H9 (cell line): ENCODE measurements at regions not wholly inside any gene's neighbourhood (a gene's known extent, or its start where the extent isn't known, plus 50 kb on each side); places are given as distances from the start of the nearest gene placed in this dataset.

Experiments
- DNase-seq: peaks from one replicate; pipeline ENCODE4 v3.0.0-alpha.2; 2017
- H2AFZ ChIP-seq: one replicate; pipeline ENCODE4 v1.6.1; 2013; ENCODE audit warnings: mild to moderate bottlenecking, low read length, control low read depth, moderate library complexity
- H2AK5ac ChIP-seq: 2 replicates; pipeline ENCODE4 v1.6.1; 2013; ENCODE audit warnings: low read length, control low read depth, mixed read lengths; ENCODE audit not compliant: insufficient read length
- H2BK120ac ChIP-seq: one replicate; pipeline ENCODE4 v1.6.1; 2013; ENCODE audit warnings: low read depth, mild to moderate bottlenecking, low read length, control low read depth, inconsistent platforms; ENCODE audit not compliant: poor library complexity, severe bottlenecking
- H2BK12ac ChIP-seq: 2 replicates; pipeline ENCODE4 v1.6.1; 2013; ENCODE audit warnings: low read length, control low read depth, mixed read lengths, low read depth; ENCODE audit not compliant: insufficient read length
- H2BK15ac ChIP-seq: 2 replicates; pipeline ENCODE4 v1.6.1; 2013; ENCODE audit warnings: low read depth, low read length, control low read depth
- H2BK20ac ChIP-seq: one replicate; pipeline ENCODE4 v1.6.1; 2013; ENCODE audit warnings: low read depth, mild to moderate bottlenecking, low read length, control low read depth, inconsistent platforms; ENCODE audit not compliant: poor library complexity, severe bottlenecking
- H2BK5ac ChIP-seq: 2 replicates; pipeline ENCODE4 v1.6.1; 2013; ENCODE audit warnings: low read length, control low read depth, mixed read lengths; ENCODE audit not compliant: insufficient read length
- H3K14ac ChIP-seq: 2 replicates; pipeline ENCODE4 v1.6.1; 2013; ENCODE audit warnings: low read length, control low read depth; ENCODE audit not compliant: insufficient read depth
- H3K18ac ChIP-seq: 2 replicates; pipeline ENCODE4 v1.6.1; 2013; ENCODE audit warnings: low read depth, mild to moderate bottlenecking, mixed read lengths, low read length, control low read depth; ENCODE audit not compliant: insufficient read length
- H3K23ac ChIP-seq: 2 replicates; pipeline ENCODE4 v1.6.1; 2013; ENCODE audit warnings: low read length, control low read depth, mixed read lengths, low read depth; ENCODE audit not compliant: insufficient read length
- H3K23me2 ChIP-seq: 2 replicates; pipeline ENCODE4 v1.6.1; 2013; ENCODE audit warnings: low read depth, mild to moderate bottlenecking, mixed read lengths, low read length, control low read depth; ENCODE audit not compliant: insufficient read length, poor library complexity, severe bottlenecking
- H3K27ac ChIP-seq: 2 replicates; pipeline ENCODE4 v1.5.1; 2013; ENCODE audit warnings: low read length, control low read depth, mixed read lengths, low read depth; ENCODE audit not compliant: insufficient read length
- H3K27me3 ChIP-seq: 2 replicates; pipeline ENCODE4 v1.6.1; 2013; ENCODE audit warnings: low read length, control low read depth, inconsistent platforms; ENCODE audit not compliant: insufficient read depth
- H3K4ac ChIP-seq: 2 replicates; pipeline ENCODE4 v1.6.1; 2013; ENCODE audit warnings: low read depth, mild to moderate bottlenecking, control low read depth, inconsistent platforms, low read length, moderate library complexity
- H3K4me1 ChIP-seq: 2 replicates; pipeline ENCODE4 v1.6.1; 2013; ENCODE audit warnings: low read length, control low read depth, inconsistent platforms; ENCODE audit not compliant: insufficient read depth
- H3K4me2 ChIP-seq: 2 replicates; pipeline ENCODE4 v1.6.1; 2013; ENCODE audit warnings: low read length, control low read depth, mixed read lengths; ENCODE audit not compliant: insufficient read length, insufficient read depth
- H3K56ac ChIP-seq: 2 replicates; pipeline ENCODE4 v1.6.1; 2013; ENCODE audit warnings: low read depth, mild to moderate bottlenecking, mixed read lengths, low read length, control low read depth; ENCODE audit not compliant: insufficient read length
- H3K79me1 ChIP-seq: 2 replicates; pipeline ENCODE4 v1.6.1; 2013; ENCODE audit warnings: low read depth, mild to moderate bottlenecking, moderate library complexity, low read length, control low read depth, inconsistent platforms; ENCODE audit not compliant: insufficient read depth, poor library complexity, severe bottlenecking
- H3K79me2 ChIP-seq: 2 replicates; pipeline ENCODE4 v1.6.1; 2013; ENCODE audit warnings: low read length, control low read depth, inconsistent platforms; ENCODE audit not compliant: insufficient read depth
- H3K9ac ChIP-seq: 2 replicates; pipeline ENCODE4 v1.6.1; 2013; ENCODE audit warnings: low read length, control low read depth, mixed read lengths; ENCODE audit not compliant: insufficient read length; ENCODE audit errors: extremely low read depth
- H3K9me3 ChIP-seq: one replicate; pipeline ENCODE4 v1.6.1; 2013; ENCODE audit warnings: low read depth, low read length, inconsistent platforms; ENCODE audit not compliant: control insufficient read depth
- H3T11ph ChIP-seq: one replicate; pipeline ENCODE4 v1.6.1; 2013; ENCODE audit warnings: mild to moderate bottlenecking, low read length, control low read depth, inconsistent platforms
- H4K20me1 ChIP-seq: one replicate; pipeline ENCODE4 v1.6.1; 2013; ENCODE audit not compliant: control insufficient read depth, insufficient read length, insufficient read depth
- H4K5ac ChIP-seq: 2 replicates; pipeline ENCODE4 v1.6.1; 2013; ENCODE audit warnings: low read depth, mild to moderate bottlenecking, mixed read lengths, low read length, control low read depth; ENCODE audit not compliant: insufficient read length
- H4K8ac ChIP-seq: replicated peaks from 2 replicates; pipeline ENCODE4 v1.6.1; 2013; ENCODE audit warnings: low read length, control low read depth, mixed read lengths, low read depth; ENCODE audit not compliant: insufficient read length
- H4K91ac ChIP-seq: 2 replicates; pipeline ENCODE4 v1.6.1; 2013; ENCODE audit warnings: low read depth, mild to moderate bottlenecking, moderate library complexity, mixed read lengths, low read length, control low read depth; ENCODE audit not compliant: insufficient read length
- H3K27ac Mint-ChIP-seq, 3 experiments: 2 replicates in 2 of 3; 3 replicates in 1 of 3; pipeline ENCODE4 v1.8.0; 2020 to 2021; ENCODE audit warnings: mixed read lengths in 3 of 3, mild to moderate bottlenecking in 1 of 3, moderate library complexity in 1 of 3
- H3K27me3 Mint-ChIP-seq: 2 replicates; pipeline ENCODE4 v1.8.0; 2021; ENCODE audit warnings: low read depth, mild to moderate bottlenecking, moderate library complexity, mixed read lengths
- H3K36me3 Mint-ChIP-seq, 3 experiments: 2 replicates in 2 of 3; 3 replicates in 1 of 3; pipeline ENCODE4 v1.8.0; 2020 to 2021; ENCODE audit warnings: low read depth in 3 of 3, mixed read lengths in 3 of 3; ENCODE audit not compliant: insufficient read depth in 1 of 3
- H3K4me1 Mint-ChIP-seq, 2 experiments: 2 replicates each; pipeline ENCODE4 v1.8.0; 2020; ENCODE audit warnings: mixed read lengths in 2 of 2
- H3K4me3 Mint-ChIP-seq, 2 experiments: 2 replicates in 1 of 2; 3 replicates in 1 of 2; pipeline ENCODE4 v1.8.0; 2020 to 2021; ENCODE audit warnings: mild to moderate bottlenecking in 2 of 2, mixed read lengths in 2 of 2, moderate library complexity in 1 of 2
- H3K9me3 Mint-ChIP-seq, 2 experiments: 2 replicates in 1 of 2; 3 replicates in 1 of 2; pipeline ENCODE4 v1.8.0; 2020; ENCODE audit warnings: mild to moderate bottlenecking in 2 of 2, mixed read lengths in 2 of 2, moderate library complexity in 1 of 2
- CTCF ChIP-seq: fragments of 200-600 bp; sonication (generic); conservative IDR thresholded peaks from 3 replicates; pipeline ENCODE4 v1.8.0; 2021; ENCODE audit warnings: antibody characterized with exemption, mild to moderate bottlenecking
- WGBS: extraction: QIAGEN DNeasy Blood & Tissue Kit; methylation state at CpG from one replicate; pipeline ENCODE4 v1.1.7; 2013; ENCODE audit warnings: missing lambda C conversion rate, low lambda C conversion rate, mixed read lengths; ENCODE audit not compliant: insufficient read length; ENCODE audit errors: extremely low coverage; 5-methylcytosine and 5-hydroxymethylcytosine counted together

GRCh38 chr11:104581246-104581980 lies 316.8 kb downstream of the CASP12 start:
- Histone ChIP-seq H4K20me1 (no peaks in the 10 kb centered on the region), H3K79me1 (no peaks in the 10 kb centered on the region), H4K5ac (no peak overlapping the region), H2BK20ac (no peak overlapping the region), H4K8ac (no peak overlapping the region), H2AFZ (no peak overlapping the region), H3K27ac (peak overlapping the region; percentile 73), H3T11ph (no peak overlapping the region), H3K9me3 (no peaks in the 10 kb centered on the region), H3K14ac (no peak overlapping the region), H3K4ac (no peak overlapping the region), H3K23ac (no peak overlapping the region), H2AK5ac (no peak overlapping the region), H3K18ac (no peak overlapping the region), H3K9ac (no peak overlapping the region), H2BK15ac (no peak overlapping the region), H2BK12ac (no peak overlapping the region), H4K91ac (no peak overlapping the region), H3K4me1 (peaks cover 2% of the 10 kb centered on the region; the same call in 1 of the 2 replicates), H3K23me2 (no peaks in the 10 kb centered on the region), H3K56ac (no peak overlapping the region), H2BK120ac (no peak overlapping the region), H2BK5ac (no peak overlapping the region), H3K79me2 (no peaks in the 10 kb centered on the region), H3K4me2 (no peak overlapping the region), H3K27me3 (no peaks in the 10 kb centered on the region)
- no peak for DNase-seq
- H3K4me1 Mint-ChIP-seq, result peaks cover 15 to 21% of the 10 kb centered on the region in 2 experiments
- peaks cover 1 to 8% of the 10 kb centered on the region in 2 experiments; a peak in 4 of 5 replicates for H3K9me3 Mint-ChIP-seq
- peak overlapping the region; percentile 71 to 98 (median 92) for H3K27ac Mint-ChIP-seq
- TF ChIP-seq CTCF, result no peak
- H3K4me3 Mint-ChIP-seq, result peak overlapping the region in 1 of 2 experiments; percentile 30; a peak in 2 of 5 replicates
- H3K36me3 Mint-ChIP-seq, result peaks cover 0 to 14% (median 11%) of the 10 kb centered on the region in 3 experiments; a peak in 5 of 7 replicates
- no CpG with 5 or more reads among the region's 2 CpGs for WGBS
- H3K27me3 Mint-ChIP-seq, result peaks cover 2% of the 10 kb centered on the region; the same call in 1 of the 2 replicates
